HepG2 (cell line): ENCODE measurements at regions not wholly inside any gene's neighbourhood (a gene's known extent, or its start where the extent isn't known, plus 50 kb on each side); places are given as distances from the start of the nearest gene placed in this dataset.

Experiments
- ATAC-seq: fragments of 200-7000 bp; cut with Tn5 transposase; 3 replicates; pipeline ENCODE4 v1.9.1; 2020; ENCODE audit warnings: mild to moderate bottlenecking, moderate library complexity
- BruUV-seq: library from RNA; stranded (reverse); fragments of 400-500 nt; replicated peaks from 2 replicates; lab custom pipeline; 2021; lab: Mats Ljungman, UMichigan
- CTCF ChIA-PET: fragments of 300-600 bp; formaldehyde crosslinking; extraction: SDS; loops from one replicate; lab custom pipeline; 2021; ENCODE audit warnings: low total read pairs, inconsistent platforms, low intra/inter-chr PET ratio; lab: Yijun Ruan, JAX
- POLR2A ChIA-PET: fragments of 350-600 bp; sonication (Branson Sonifier 250); formaldehyde crosslinking; loops from one replicate; lab custom pipeline; 2020; ENCODE audit warnings: antibody characterized with exemption, inconsistent platforms; lab: Yijun Ruan, JAX
- DNase-seq: peaks from one replicate; pipeline ENCODE4 v3.0.0-alpha.2; 2015; ENCODE audit warnings: low spot score
- FAIRE-seq: peaks from 3 replicates; lab custom pipeline; 2011; peaks lifted over from hg19 to GRCh38; lab: Jason Lieb, UNC
- H2AFZ ChIP-seq: one replicate; pipeline ENCODE4 v1.6.1; 2011; ENCODE audit warnings: low read length, inconsistent platforms
- H3K27ac ChIP-seq: fragments of 300-600 bp; 3 replicates; pipeline ENCODE4 v1.8.0; 2011; ENCODE audit warnings: mixed run types, mild to moderate bottlenecking, mixed read lengths, low read length, inconsistent platforms; ENCODE audit not compliant: insufficient read depth; ENCODE audit errors: extremely low read length
- H3K27me3 ChIP-seq, 2 experiments: fragments of 200-600 bp in 1 of 2; 2 replicates in 1 of 2; 3 replicates in 1 of 2; pipeline versions ENCODE4 v1.6.0 to v1.8.0; 2011; ENCODE audit warnings: low read length in 2 of 2, mild to moderate bottlenecking in 2 of 2, moderate library complexity in 2 of 2, inconsistent platforms in 1 of 2; ENCODE audit not compliant: insufficient read depth in 2 of 2, control insufficient read depth in 1 of 2
- H3K36me3 ChIP-seq, 2 experiments: fragments of 200-600 bp in 1 of 2; replicated peaks in 1 of 2; 2 replicates in 1 of 2; 3 replicates in 1 of 2; pipeline versions ENCODE4 v1.5.1 to v1.8.0; 2011; ENCODE audit warnings: low read length in 2 of 2, inconsistent platforms in 1 of 2; ENCODE audit not compliant: insufficient read depth in 2 of 2, control insufficient read depth in 1 of 2
- H3K4me1 ChIP-seq: 2 replicates; pipeline ENCODE4 v1.5.1; 2012; ENCODE audit warnings: low read length, inconsistent platforms; ENCODE audit not compliant: insufficient read depth
- H3K4me2 ChIP-seq: 2 replicates; pipeline ENCODE4 v1.6.0; 2011; ENCODE audit warnings: low read depth, low read length, inconsistent platforms
- H3K4me3 ChIP-seq, 3 experiments: fragments of 200-600 bp in 1 of 3; sonication (generic), shearing (Covaris generic) in 1 of 3; replicated peaks in 1 of 3; 2 replicates each; pipeline ENCODE4 v1.5.1; 2011 to 2016; ENCODE audit warnings: low read length in 3 of 3, inconsistent platforms in 2 of 3, low read depth in 2 of 3, mild to moderate bottlenecking in 2 of 3, control low read depth in 1 of 3, mixed read lengths in 1 of 3; ENCODE audit not compliant: insufficient read depth in 1 of 3
- H3K79me2 ChIP-seq: one replicate; pipeline ENCODE4 v1.6.1; 2011; ENCODE audit warnings: low read length, inconsistent platforms; ENCODE audit not compliant: insufficient read depth
- H3K9ac ChIP-seq: 2 replicates; pipeline ENCODE4 v1.6.0; 2011; ENCODE audit warnings: mild to moderate bottlenecking, low read depth, low read length, inconsistent platforms; ENCODE audit not compliant: insufficient read depth
- H3K9me3 ChIP-seq: 2 replicates; pipeline ENCODE4 v1.5.1; 2012; ENCODE audit warnings: mild to moderate bottlenecking, low read length
- H4K20me1 ChIP-seq: 2 replicates; pipeline ENCODE4 v1.6.0; 2011; ENCODE audit warnings: inconsistent platforms, mild to moderate bottlenecking, low read length, moderate library complexity; ENCODE audit not compliant: insufficient read depth
- AGO1 ChIP-seq: fragments of 200-400 bp; formaldehyde crosslinking; IDR thresholded peaks from 2 replicates; pipeline ENCODE4 v1.6.1; 2017; ENCODE audit warnings: mild to moderate bottlenecking, low read depth, low read length, moderate library complexity; ENCODE audit not compliant: poor library complexity, severe bottlenecking
- CEBPG ChIP-seq: IDR thresholded peaks from 2 replicates; pipeline ENCODE4 v1.6.1; 2016
- CHCHD3 ChIP-seq: sonication (generic); formaldehyde crosslinking; IDR thresholded peaks from 2 replicates; pipeline ENCODE4 v1.8.0; 2022; ENCODE audit warnings: mild to moderate bottlenecking, missing genetic modification reagents, moderate library complexity
- GPBP1L1 ChIP-seq: sonication (generic); formaldehyde crosslinking; IDR thresholded peaks from 2 replicates; pipeline ENCODE4 v1.5.0; 2020; ENCODE audit warnings: mild to moderate bottlenecking, missing genetic modification reagents
- HBP1 ChIP-seq: IDR thresholded peaks from 2 replicates; pipeline ENCODE4 v1.6.1; 2016; ENCODE audit warnings: low read depth, control low read depth
- HOXA7 ChIP-seq: sonication (generic); formaldehyde crosslinking; IDR thresholded peaks from 2 replicates; pipeline ENCODE4 v1.8.1; 2022; ENCODE audit warnings: mild to moderate bottlenecking, missing genetic modification reagents, moderate library complexity
- KDM5B ChIP-seq: sonication (generic); formaldehyde crosslinking; IDR thresholded peaks from 2 replicates; pipeline ENCODE4 v1.4.0; 2020; ENCODE audit warnings: missing genetic modification reagents, mild to moderate bottlenecking, borderline replicate concordance
- KLF9 ChIP-seq: IDR thresholded peaks from 2 replicates; pipeline ENCODE4 v1.6.1; 2016; ENCODE audit warnings: low read depth
- MLX ChIP-seq: IDR thresholded peaks from 2 replicates; pipeline ENCODE4 v1.6.1; 2016
- MYC ChIP-seq: sonication (generic); formaldehyde crosslinking; IDR thresholded peaks from 2 replicates; pipeline ENCODE4 v1.9.0; 2021; ENCODE audit warnings: missing genetic modification reagents, borderline replicate concordance
- RFXAP ChIP-seq: sonication (generic); formaldehyde crosslinking; IDR thresholded peaks from 2 replicates; pipeline ENCODE4 v1.4.0; 2020; ENCODE audit warnings: missing genetic modification reagents, borderline replicate concordance
- SMC3 ChIP-seq: IDR thresholded peaks from 2 replicates; pipeline ENCODE4 v1.6.1; 2011; ENCODE audit warnings: low read length, improper control_type of control experiment
- TP53 ChIP-seq: sonication (generic); formaldehyde crosslinking; conservative IDR thresholded peaks from 2 replicates; pipeline ENCODE4 v1.4.0; 2020; ENCODE audit warnings: missing genetic modification reagents
- ZNF225 ChIP-seq: sonication (generic); formaldehyde crosslinking; IDR thresholded peaks from 2 replicates; pipeline ENCODE4 v1.4.0; 2020; ENCODE audit warnings: mild to moderate bottlenecking, missing genetic modification reagents
- ZNF432 ChIP-seq: sonication (generic); formaldehyde crosslinking; IDR thresholded peaks from 2 replicates; pipeline ENCODE4 v1.5.0; 2020; ENCODE audit warnings: missing genetic modification reagents, mild to moderate bottlenecking, borderline replicate concordance
- ZNF460 ChIP-seq: sonication (generic); formaldehyde crosslinking; IDR thresholded peaks from 2 replicates; pipeline ENCODE4 v1.5.1; 2020; ENCODE audit warnings: missing genetic modification reagents, mild to moderate bottlenecking, borderline replicate concordance
- ZNF558 ChIP-seq: sonication (generic); formaldehyde crosslinking; IDR thresholded peaks from 2 replicates; pipeline ENCODE4 v1.9.0; 2022; ENCODE audit warnings: mild to moderate bottlenecking, missing genetic modification reagents, borderline replicate concordance
- ZNF746 ChIP-seq: sonication (generic); formaldehyde crosslinking; IDR thresholded peaks from 2 replicates; pipeline ENCODE4 v1.8.0; 2022; ENCODE audit warnings: mild to moderate bottlenecking, missing genetic modification reagents
- WGBS: methylation state at CpG from one replicate; pipeline ENCODE4 v1.1.6; 2017; ENCODE audit warnings: low lambda C conversion rate; 5-methylcytosine and 5-hydroxymethylcytosine counted together
- in situ Hi-C: cut with HindIII; loops from 2 replicates; pipeline ENCODE4 v1.10.0; 2017; ENCODE audit warnings: low pct_unique_long_range_greater_than_20kb; ENCODE audit not compliant: extremely low pct_ligation_motif_present
- intact Hi-C: fragments of 100-400 bp; cut with micrococcal nuclease; formaldehyde crosslinking; loops from one replicate; pipeline ENCODE4 v1.10.0; 2022; ENCODE audit not compliant: unreplicated experiment

GRCh38 chr2:183497861-183498260 lies 373.6 kb downstream of the NUP35 start:
- ATAC-seq, result no peak
- Histone ChIP-seq H3K36me3 (no peaks in the 10 kb centered on the region), H3K4me3 (no peak overlapping the region), H3K79me2 (no peaks in the 10 kb centered on the region), H3K9me3 (peaks cover 5% of the 10 kb centered on the region; the same call in 1 of the 2 replicates)
- in situ Hi-C loops, result no loop called here
- TF ChIP-seq TP53 (CRISPR knock-in tag), result no peak
- TF ChIP-seq ZNF460 (CRISPR knock-in tag), result no peak
- TF ChIP-seq ZNF225, result no peak
- TF ChIP-seq HOXA7, result no peak
- TF ChIP-seq MYC (CRISPR knock-in tag), result no peak
- TF ChIP-seq ZNF558 (CRISPR knock-in tag), result no peak
- no peak for TF ChIP-seq ZNF746 (CRISPR knock-in tag)
- TF ChIP-seq CHCHD3, result no peak
- TF ChIP-seq MLX (CRISPR knock-in tag), result no peak
- no peak for TF ChIP-seq SMC3
- no peak for TF ChIP-seq AGO1
- TF ChIP-seq GPBP1L1 (CRISPR knock-in tag), result no peak
- TF ChIP-seq RFXAP (CRISPR knock-in tag), result no peak
- TF ChIP-seq HBP1 (CRISPR knock-in tag), result no peak
- TF ChIP-seq ZNF432 (CRISPR knock-in tag), result no peak
- no peak for TF ChIP-seq KLF9 (CRISPR knock-in tag)
- TF ChIP-seq CEBPG (CRISPR knock-in tag), result no peak
- no peak for TF ChIP-seq KDM5B
- TF ChIP-seq, all 625 proteins: peak for 0
- Histone ChIP-seq H3K9ac (no peak overlapping the region), H3K27me3 (no peaks in the 10 kb centered on the region), H2AFZ (no peak overlapping the region), H3K4me1 (no peaks in the 10 kb centered on the region), H3K4me2 (no peak overlapping the region), H4K20me1 (no peaks in the 10 kb centered on the region), H3K27ac (no peak overlapping the region)
- DNase-seq (no peak), FAIRE-seq (no peak)
- BruUV-seq, result no TSS peak
- CTCF ChIA-PET, result no interaction called here
- POLR2A ChIA-PET, result no interaction called here
- intact Hi-C loops, result no loop called here
- 3% methylated on average over 1 of the region's 1 CpG for WGBS
